SIG-M5 treated with dmso at 0.1 percent for 504 hours (cell line): ENCODE measurements at regions not wholly inside any gene's neighbourhood (a gene's known extent, or its start where the extent isn't known, plus 50 kb on each side); places are given as distances from the start of the nearest gene placed in this dataset.
"Not testable (repeated sequence)": the region's sequence is repeated elsewhere in the genome, so short reads cannot be mapped to it uniquely, and the experiment has no call there.

Experiments used
- DNase-seq: peaks from one replicate; lab custom pipeline; 2025; ENCODE audit not compliant: unreplicated experiment; lab: John Stamatoyannopoulos, UW

GRCh38 chr2:19659024-19659792 is 242.6 kb downstream of the TTC32 start:
- no peak for DNase-seq

- DNase-seq, result no peak
These were observed 245.8 kb downstream of the TTC32 start for GRCh38 chr2:19656011-19656410.

GRCh38 chr2:19654310-19655090 is 247.3 kb downstream of the TTC32 start:
- no peak for DNase-seq

DNA sequence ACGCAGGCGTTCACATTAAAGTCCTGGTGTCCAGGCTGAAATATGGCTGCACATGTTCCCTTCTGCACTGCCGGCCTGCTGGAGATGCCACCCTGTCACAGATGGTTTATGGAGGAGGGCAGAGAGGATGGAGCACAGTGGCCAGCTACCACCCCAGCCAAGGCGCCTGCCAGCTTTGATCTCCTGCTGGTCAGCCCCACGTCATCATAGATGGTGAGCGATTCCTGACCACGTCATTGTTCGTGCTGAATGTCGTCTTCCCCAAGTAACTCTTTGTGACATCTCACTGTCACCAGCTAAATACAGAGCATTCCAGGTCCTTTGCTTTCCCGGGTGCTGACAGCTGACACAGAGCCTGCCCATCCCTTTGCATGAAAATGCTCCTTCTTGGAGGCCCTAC is 248.3 kb downstream of the TTC32 start:
- no peak for DNase-seq

DNA sequence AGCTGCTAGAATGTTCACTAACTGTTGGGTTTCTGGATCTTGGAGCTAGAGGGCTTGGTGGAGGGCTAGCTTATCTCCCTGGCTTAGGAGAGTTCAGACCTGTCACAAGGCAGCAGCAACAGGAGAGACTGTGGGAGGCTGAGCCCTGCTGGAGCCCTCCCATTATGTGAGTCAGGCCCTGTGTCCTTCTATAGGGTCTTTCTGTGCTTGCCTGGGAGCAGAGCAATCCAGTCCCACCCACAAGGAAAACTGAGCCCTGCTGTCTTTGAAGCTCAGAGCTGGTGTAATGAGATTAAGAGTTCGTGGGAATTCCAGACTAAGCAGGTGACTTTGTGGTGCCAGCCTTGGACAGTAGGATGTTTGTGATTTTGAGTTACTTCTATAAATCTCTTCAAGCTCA is 249.0 kb downstream of the TTC32 start:
- no peak for DNase-seq

DNA sequence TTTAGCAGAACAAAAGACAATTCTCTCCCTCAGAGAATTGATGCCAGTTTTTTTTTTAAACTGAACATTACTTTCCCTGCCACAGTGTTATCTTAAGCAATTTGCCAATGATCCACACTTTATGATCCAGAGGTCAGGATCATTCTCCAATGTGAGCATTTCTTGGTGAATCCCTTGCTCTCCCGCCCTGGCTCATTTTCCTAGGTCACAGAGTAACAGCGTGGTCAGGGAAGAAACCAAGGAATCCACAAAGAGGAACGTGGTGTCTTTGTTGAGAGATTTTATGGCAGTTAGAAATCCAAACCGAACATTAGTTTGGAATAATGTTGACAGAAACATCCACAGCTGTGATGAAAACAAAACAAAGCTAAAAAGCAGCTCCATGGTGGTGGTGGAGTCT is 250.3 kb downstream of the TTC32 start:
- DNase-seq, result no peak

DNA sequence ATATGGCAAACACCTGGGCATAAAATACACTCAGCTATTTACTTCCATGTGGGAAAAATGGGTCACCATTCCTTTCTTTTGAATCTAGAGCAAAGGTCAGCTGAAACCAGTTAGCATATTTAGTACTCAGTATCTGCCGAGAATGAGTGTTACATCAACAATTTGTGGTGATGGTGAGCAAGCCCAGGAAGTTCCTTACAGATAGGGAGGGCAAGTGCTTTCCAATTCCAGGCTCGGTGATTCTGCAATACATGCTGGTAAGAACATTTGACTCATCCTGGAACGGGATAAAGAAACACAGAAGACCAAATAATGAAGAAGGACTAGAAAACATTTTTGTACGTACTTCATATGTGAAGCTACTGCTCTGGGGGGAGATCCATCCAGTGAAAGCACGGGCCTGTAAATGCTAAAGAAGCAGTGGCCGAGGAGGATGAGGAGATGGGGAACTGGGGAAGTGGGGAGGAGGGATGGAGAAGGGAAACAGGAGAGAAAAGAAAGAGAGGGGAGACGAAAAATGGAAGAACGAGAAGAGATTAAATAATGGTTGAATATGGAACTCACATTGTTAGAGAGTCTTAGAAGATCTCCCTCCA is 251.9 kb downstream of the TTC32 start:
- DNase-seq, result no peak

DNA sequence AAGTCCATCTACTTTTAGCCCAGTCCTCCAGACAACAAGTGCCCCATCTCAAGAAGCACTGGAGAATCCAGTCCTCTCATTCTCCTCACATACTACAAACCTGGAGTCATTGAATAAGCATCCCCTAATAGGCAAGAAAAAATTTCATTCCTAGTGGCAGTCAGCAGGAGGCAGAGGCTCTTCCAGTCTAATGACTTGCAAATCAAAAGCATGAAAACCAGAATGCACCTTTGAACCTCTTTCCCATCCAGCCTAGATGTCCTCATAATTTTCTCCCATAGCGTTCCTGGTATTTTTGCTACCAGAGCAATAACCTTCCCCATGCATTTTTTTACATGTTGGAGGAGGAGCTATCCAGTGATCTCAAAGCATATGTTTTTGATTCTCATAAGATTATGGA is 252.6 kb downstream of the TTC32 start:
- DNase-seq, result no peak

- DNase-seq, result no peak
These were observed 253.2 kb downstream of the TTC32 start for GRCh38 chr2:19648583-19648982.

DNA sequence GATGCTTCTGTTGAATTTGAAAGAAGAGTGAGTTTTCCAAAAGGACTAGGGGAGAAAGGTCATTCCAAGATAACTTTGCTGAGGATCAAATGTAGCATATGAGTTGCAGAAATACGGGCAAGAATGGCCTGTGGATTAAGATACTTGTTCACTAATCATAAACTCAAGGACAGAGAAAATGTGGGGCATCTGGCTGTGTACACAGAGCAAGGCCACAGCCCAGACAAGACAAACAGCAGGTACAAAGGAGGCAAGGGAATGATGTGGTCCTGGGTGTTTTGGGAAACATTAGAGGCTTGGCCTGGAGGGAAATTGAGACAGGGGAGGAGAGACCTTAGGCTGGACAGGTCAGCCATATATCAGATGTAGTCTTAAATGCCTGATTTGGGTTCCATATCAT is 254.8 kb downstream of the TTC32 start:
- DNase-seq, result no peak

GRCh38 chr2:19644763-19645162 is 257.0 kb downstream of the TTC32 start:
- DNase-seq, result no peak

GRCh38 chr2:19643117-19643518 is 258.7 kb downstream of the TTC32 start:
- no peak for DNase-seq

- no peak for DNase-seq
These were observed 259.3 kb downstream of the TTC32 start for GRCh38 chr2:19642501-19642900.

DNA sequence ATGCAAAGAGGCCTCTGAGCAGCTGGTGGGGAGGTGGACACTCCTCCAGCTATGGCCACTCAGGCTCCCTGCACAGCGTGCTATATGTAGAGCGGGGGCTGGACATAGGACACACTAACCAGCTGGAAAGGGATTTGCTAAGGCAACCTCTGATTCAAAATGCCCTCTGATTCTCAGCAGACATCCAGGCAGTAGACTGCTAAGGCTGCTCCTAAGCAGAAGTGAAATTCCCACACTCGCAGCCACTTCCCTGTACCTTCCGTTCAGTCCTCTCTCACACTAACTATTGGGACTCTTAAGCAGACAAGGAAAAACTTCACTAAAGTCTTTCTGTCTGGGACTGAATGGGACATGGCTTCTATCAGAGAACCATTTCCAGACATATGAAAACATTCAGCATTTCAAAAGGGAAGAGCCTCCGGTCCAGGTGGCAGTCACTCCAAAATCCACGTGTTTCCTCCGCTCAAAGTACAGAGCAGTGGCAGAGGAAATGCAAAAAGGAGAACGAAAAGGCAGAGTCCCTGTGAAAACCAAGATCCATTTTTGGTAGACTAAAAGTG is 265.8 kb downstream of the TTC32 start:
- no peak for DNase-seq

- no peak for DNase-seq
These were observed 269.3 kb downstream of the TTC32 start for GRCh38 chr2:19632403-19632991.

DNA sequence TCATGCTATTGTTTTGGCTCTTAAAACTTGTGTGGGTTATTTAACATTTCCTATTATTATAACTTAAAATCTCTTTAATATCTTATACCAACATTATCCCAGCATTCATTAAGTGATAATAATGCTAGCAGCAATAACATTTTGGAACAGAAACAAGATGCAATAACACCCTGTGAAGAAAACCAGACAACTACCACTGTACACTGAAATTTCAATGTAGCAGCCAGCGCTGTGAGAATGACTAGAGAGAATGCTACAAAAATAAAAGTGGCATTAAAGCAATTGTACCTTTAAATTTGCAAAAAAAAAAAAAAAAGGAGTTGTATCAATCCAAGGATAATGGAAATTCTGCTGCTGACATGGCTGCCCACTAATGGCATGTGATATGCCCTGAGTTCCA is 269.9 kb downstream of the TTC32 start:
- DNase-seq, result no peak

DNA sequence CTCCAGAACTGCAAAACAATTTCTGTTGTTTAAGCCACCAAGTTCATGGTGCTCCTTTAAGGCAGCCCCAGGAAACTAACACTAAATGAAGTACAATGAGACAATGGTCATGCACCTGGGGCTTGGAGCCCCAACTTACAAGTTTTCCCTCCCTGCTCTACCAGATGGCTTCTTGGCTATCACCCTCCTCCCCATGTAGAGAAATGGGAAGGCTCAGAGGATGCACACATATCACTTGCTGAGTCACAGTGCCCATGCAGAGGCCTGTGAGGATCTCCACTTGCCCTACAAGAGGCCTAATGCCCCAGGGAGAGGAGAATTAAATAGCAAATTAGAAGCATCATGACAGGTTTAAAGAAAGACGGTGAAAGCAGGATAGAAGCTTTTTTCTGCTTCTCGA is 270.9 kb downstream of the TTC32 start:
- no peak for DNase-seq

DNA sequence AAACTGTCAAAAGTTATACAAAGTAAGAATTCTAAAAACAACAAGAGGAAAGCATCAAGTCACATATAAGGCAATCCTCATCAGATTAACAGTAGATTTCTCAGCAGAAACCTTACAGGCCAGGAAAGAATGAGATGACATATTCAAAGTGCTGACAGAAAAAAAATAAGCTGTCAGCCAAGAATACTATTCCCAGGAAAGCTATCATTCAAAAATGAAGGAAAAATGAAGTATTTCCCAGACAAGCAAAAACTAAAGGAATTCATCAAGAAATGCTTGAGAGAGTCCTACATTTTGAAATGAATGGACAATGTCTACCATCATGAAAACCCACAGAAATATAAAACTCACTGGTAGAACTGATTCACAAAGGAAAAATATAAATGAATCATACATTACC is 268.9 kb upstream of the OSR1 start:
- no peak for DNase-seq

GRCh38 chr2:19623488-19623887 is 265.1 kb upstream of the OSR1 start:
- DNase-seq, result no peak

DNA sequence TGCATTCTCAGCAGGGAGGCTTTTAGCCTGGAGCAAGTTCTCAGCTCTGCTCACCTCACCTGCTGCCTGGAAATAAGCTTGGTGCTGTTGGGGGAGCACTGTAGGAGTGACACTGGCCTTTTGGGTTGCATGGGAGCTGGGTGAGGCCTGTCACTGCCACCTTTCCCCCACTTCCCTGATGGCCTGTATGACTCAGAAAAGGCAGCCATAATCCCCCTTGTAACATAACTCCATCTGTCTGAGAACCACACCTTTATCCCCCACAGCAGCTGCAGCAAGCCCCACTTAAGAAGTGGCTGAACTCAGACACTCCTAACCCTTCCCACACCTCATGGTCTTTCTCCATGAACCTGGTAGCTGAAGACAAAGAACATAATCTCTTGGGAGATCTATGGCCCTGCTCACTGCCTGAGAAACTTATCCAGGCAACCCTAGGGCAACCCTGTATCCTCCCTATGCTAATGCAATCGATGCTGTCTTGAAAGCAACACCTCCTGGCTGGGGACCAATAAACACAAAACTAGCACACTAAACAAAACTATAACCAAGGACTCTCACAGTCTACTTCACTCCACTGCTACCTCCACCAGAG is 258.9 kb upstream of the OSR1 start:
- DNase-seq, result no peak

DNA sequence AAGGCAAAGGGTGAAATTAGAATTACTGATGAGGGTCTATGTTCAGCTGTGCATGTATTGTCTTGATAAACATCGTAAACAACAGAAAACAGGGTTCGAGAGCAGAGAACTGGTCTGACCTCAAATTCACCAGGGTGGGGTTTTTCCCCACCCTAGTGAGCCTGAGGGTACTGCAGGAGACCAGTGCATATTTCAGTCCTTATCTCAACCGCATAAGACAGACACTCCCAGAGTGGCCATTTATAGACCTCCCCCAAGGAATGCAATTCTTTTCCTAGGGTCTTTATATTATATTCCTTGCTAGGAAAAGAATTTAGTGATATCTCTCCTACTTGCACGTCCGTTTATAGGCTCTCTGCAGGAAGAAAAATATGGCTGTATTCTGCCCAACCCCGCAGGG is 257.0 kb upstream of the OSR1 start:
- DNase-seq, result not testable (repeated sequence)
